GM12878 (cell line): ENCODE measurements at regions not wholly inside any gene's neighbourhood (a gene's known extent, or its start where the extent isn't known, plus 50 kb on each side); places are given as distances from the start of the nearest gene placed in this dataset.

Experiments
- ATAC-seq: fragments of 200-7000 bp; cut with Tn5 transposase; 3 replicates; pipeline ENCODE4 v1.9.1; 2020; ENCODE audit warnings: mild to moderate bottlenecking, moderate library complexity
- BruUV-seq: library from RNA; stranded (reverse); fragments of 400-500 nt; replicated peaks from 2 replicates; lab custom pipeline; 2021; lab: Mats Ljungman, UMichigan
- CTCF ChIA-PET: fragments of 300-600 bp; sonication (Branson Sonifier 250); formaldehyde crosslinking; extraction: SDS; loops from one replicate; lab custom pipeline; 2021; ENCODE audit warnings: inconsistent platforms; lab: Yijun Ruan, JAX
- POLR2A ChIA-PET: fragments of 350-600 bp; formaldehyde crosslinking; extraction: SDS; loops from one replicate; lab custom pipeline; 2021; ENCODE audit warnings: inconsistent platforms; lab: Charles Lee
- RAD21 ChIA-PET: fragments of 300-600 bp; sonication (Branson Sonifier 250); formaldehyde crosslinking; loops from one replicate; lab custom pipeline; 2023; ENCODE audit warnings: antibody characterized with exemption; ENCODE audit not compliant: unreplicated experiment; lab: Charles Lee
- SMC1A ChIA-PET: fragments of 300-600 bp; sonication (Branson Sonifier 250); formaldehyde crosslinking; loops from one replicate; lab custom pipeline; 2023; ENCODE audit not compliant: unreplicated experiment, uncharacterized antibody; lab: Charles Lee
- DNase-seq: peaks from one replicate; pipeline ENCODE4 v3.0.0-alpha.2; 2011; ENCODE audit warnings: low read depth, low spot score
- FAIRE-seq: peaks from 3 replicates; lab custom pipeline; 2011; peaks lifted over from hg19 to GRCh38; lab: Jason Lieb, UNC
- H2AFZ ChIP-seq: 2 replicates; pipeline ENCODE4 v1.6.0; 2011; ENCODE audit warnings: low read depth, low read length, control low read depth; ENCODE audit not compliant: control insufficient read depth
- H3K27ac ChIP-seq: 2 replicates; pipeline ENCODE4 v1.5.1; 2011; ENCODE audit warnings: control low read depth; ENCODE audit not compliant: control insufficient read depth, insufficient read depth
- H3K27me3 ChIP-seq, 2 experiments: replicated peaks in 1 of 2; 2 replicates each; pipeline versions ENCODE4 v1.6.0 to v1.6.1; 2011; ENCODE audit warnings: low read length in 1 of 2; ENCODE audit not compliant: control insufficient read depth in 2 of 2, insufficient read depth in 2 of 2
- H3K36me3 ChIP-seq, 2 experiments: 2 replicates each; pipeline ENCODE4 v1.5.1; 2011; ENCODE audit warnings: low read length in 1 of 2; ENCODE audit not compliant: control insufficient read depth in 2 of 2, insufficient read depth in 2 of 2
- H3K4me1 ChIP-seq: 2 replicates; pipeline ENCODE4 v1.6.1; 2011; ENCODE audit warnings: mild to moderate bottlenecking, low read length, moderate library complexity, mixed read lengths; ENCODE audit not compliant: control insufficient read depth, insufficient read depth
- H3K4me2 ChIP-seq: 2 replicates; pipeline ENCODE4 v1.6.0; 2011; ENCODE audit warnings: control low read depth; ENCODE audit not compliant: control insufficient read depth, insufficient read depth
- H3K4me3 ChIP-seq: fragments of 200-600 bp; sonication (generic); 2 replicates; pipeline ENCODE4 v1.5.1; 2016
- H3K79me2 ChIP-seq: 2 replicates; pipeline ENCODE4 v1.6.0; 2011; ENCODE audit warnings: low read length; ENCODE audit not compliant: control insufficient read depth, insufficient read depth
- H3K9ac ChIP-seq: 2 replicates; pipeline ENCODE4 v1.8.0; 2011; ENCODE audit warnings: low read length, control low read depth, mixed read lengths; ENCODE audit not compliant: control insufficient read depth, insufficient read depth
- H3K9me3 ChIP-seq: replicated peaks from 3 replicates; pipeline ENCODE4 v1.5.1; 2011; ENCODE audit warnings: mild to moderate bottlenecking, low read length; ENCODE audit not compliant: control insufficient read depth, insufficient read depth
- H4K20me1 ChIP-seq: 2 replicates; pipeline ENCODE4 v1.6.0; 2011; ENCODE audit not compliant: control insufficient read depth, insufficient read depth
- CREM ChIP-seq: IDR thresholded peaks from 2 replicates; pipeline ENCODE4 v1.6.1; 2014; ENCODE audit warnings: antibody characterized with exemption, low read depth
- ETV6 ChIP-seq, 2 experiments: fragments of 450-650 bp in 1 of 2; IDR thresholded peaks in 1 of 2; conservative IDR thresholded peaks in 1 of 2; 2 replicates each; pipeline ENCODE4 v1.6.1; 2014; ENCODE audit warnings: antibody characterized with exemption in 1 of 2, borderline replicate concordance in 1 of 2, low read depth in 1 of 2, mild to moderate bottlenecking in 1 of 2, moderate library complexity in 1 of 2
- IKZF2 ChIP-seq, 2 experiments: fragments of 450-650 bp; IDR thresholded peaks; 2 replicates each; pipeline ENCODE4 v1.6.1; 2017; ENCODE audit warnings: mild to moderate bottlenecking in 2 of 2, moderate library complexity in 2 of 2
- KDM1A ChIP-seq: fragments of 200-600 bp; sonication (generic); IDR thresholded peaks from 2 replicates; pipeline ENCODE4 v1.6.1; 2016; ENCODE audit warnings: borderline replicate concordance
- MXI1 ChIP-seq: fragments of 150-350 bp; IDR thresholded peaks from 2 replicates; pipeline ENCODE4 v1.6.1; 2011; ENCODE audit warnings: low read depth, mild to moderate bottlenecking, inconsistent platforms, low read length, improper control_type of control experiment
- NBN ChIP-seq: fragments of 450-650 bp; IDR thresholded peaks from 2 replicates; pipeline ENCODE4 v1.6.1; 2016
- NFYA ChIP-seq: IDR thresholded peaks from 2 replicates; pipeline ENCODE4 v1.6.1; 2011; ENCODE audit warnings: low read depth, mild to moderate bottlenecking, low read length, improper control_type of control experiment, borderline replicate concordance
- PAX8 ChIP-seq: fragments of 450-650 bp; IDR thresholded peaks from 2 replicates; pipeline ENCODE4 v1.6.1; 2017; ENCODE audit warnings: mild to moderate bottlenecking, moderate library complexity
- POLR2AphosphoS2 ChIP-seq: IDR thresholded peaks from 2 replicates; pipeline ENCODE4 v1.6.1; 2011; ENCODE audit warnings: low read depth, mild to moderate bottlenecking, low read length, improper control_type of control experiment, moderate library complexity
- RFX5 ChIP-seq: IDR thresholded peaks from 2 replicates; pipeline ENCODE4 v1.6.1; 2011; ENCODE audit warnings: low read depth, low read length, improper control_type of control experiment
- SIN3A ChIP-seq: IDR thresholded peaks from 2 replicates; pipeline ENCODE4 v1.6.1; 2012; ENCODE audit warnings: low read depth, low read length, improper control_type of control experiment
- YBX1 ChIP-seq: fragments of 450-650 bp; IDR thresholded peaks from 2 replicates; pipeline ENCODE4 v1.6.1; 2016; ENCODE audit warnings: antibody characterized with exemption
- WGBS: methylation state at CpG from one replicate; pipeline ENCODE4 v1.1.6; 2016; ENCODE audit warnings: low lambda C conversion rate; ENCODE audit not compliant: insufficient replicate concordance, insufficient coverage; ENCODE audit errors: missing lambda C conversion rate; 5-methylcytosine and 5-hydroxymethylcytosine counted together
- in situ Hi-C: fragments of 300-500 bp; cut with MboI; formaldehyde crosslinking; loops from 9 replicates; pipeline ENCODE4 v1.14.3; 2018; ENCODE audit warnings: mixed read lengths
- intact Hi-C: fragments of 100-400 bp; cut with micrococcal nuclease; formaldehyde crosslinking; loops from one replicate; pipeline ENCODE4 v1.14.2; 2022; ENCODE audit not compliant: unreplicated experiment
- TF ChIP-seq, protein P1 (sequence below): fragments of 450-650 bp; IDR thresholded peaks from 2 replicates; pipeline ENCODE4 v1.6.1; 2016; ENCODE audit warnings: mild to moderate bottlenecking, moderate library complexity, borderline replicate concordance
- TF ChIP-seq, protein P2 (sequence below): IDR thresholded peaks from 2 replicates; pipeline ENCODE4 v1.6.1; 2012; ENCODE audit warnings: low read depth, low read length, improper control_type of control experiment
- TF ChIP-seq, protein P3 (sequence below): IDR thresholded peaks from 2 replicates; pipeline ENCODE4 v1.6.1; 2011; ENCODE audit warnings: borderline replicate concordance, low read depth, mild to moderate bottlenecking, moderate library complexity, mixed read lengths, low read length; ENCODE audit not compliant: insufficient read depth; ENCODE audit errors: extremely low read length
- TF ChIP-seq, protein P4 (sequence below): fragments of 450-650 bp; IDR thresholded peaks from 2 replicates; pipeline ENCODE4 v1.6.1; 2017; ENCODE audit warnings: antibody characterized with exemption, mild to moderate bottlenecking, moderate library complexity

DNA sequence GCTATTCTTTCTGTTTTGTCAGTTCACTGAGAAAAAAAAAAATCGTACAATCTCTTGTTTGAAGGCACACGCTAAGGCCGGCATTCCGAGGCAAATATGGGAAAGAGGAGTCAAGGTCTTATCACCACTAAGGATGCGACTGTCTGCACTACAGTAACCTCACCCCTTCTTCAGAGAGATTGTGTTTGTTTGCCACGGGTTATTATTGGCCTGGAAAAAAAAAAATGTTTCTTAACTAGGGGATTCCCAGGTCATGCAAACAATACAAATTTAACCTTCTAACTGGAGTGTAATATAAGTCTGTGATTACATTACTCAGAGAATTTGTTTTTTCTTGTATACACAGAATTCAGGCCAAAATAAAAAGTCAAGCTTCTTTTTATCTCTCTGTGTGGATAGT lies 168.3 kb downstream of the TMA16 start:
- peak overlapping the region; percentile 22 for H2AFZ ChIP-seq
- peak; percentile 68 for ATAC-seq
- CTCF ChIA-PET, result interaction anchor here (0.6 to 17.2 kb wide), 11 partner anchors 13 to 136 kb away, joined by 3 to 571 read pairs (median 9); no protein-coding TSS in a partner anchor
- TF ChIP-seq, protein P1, sequence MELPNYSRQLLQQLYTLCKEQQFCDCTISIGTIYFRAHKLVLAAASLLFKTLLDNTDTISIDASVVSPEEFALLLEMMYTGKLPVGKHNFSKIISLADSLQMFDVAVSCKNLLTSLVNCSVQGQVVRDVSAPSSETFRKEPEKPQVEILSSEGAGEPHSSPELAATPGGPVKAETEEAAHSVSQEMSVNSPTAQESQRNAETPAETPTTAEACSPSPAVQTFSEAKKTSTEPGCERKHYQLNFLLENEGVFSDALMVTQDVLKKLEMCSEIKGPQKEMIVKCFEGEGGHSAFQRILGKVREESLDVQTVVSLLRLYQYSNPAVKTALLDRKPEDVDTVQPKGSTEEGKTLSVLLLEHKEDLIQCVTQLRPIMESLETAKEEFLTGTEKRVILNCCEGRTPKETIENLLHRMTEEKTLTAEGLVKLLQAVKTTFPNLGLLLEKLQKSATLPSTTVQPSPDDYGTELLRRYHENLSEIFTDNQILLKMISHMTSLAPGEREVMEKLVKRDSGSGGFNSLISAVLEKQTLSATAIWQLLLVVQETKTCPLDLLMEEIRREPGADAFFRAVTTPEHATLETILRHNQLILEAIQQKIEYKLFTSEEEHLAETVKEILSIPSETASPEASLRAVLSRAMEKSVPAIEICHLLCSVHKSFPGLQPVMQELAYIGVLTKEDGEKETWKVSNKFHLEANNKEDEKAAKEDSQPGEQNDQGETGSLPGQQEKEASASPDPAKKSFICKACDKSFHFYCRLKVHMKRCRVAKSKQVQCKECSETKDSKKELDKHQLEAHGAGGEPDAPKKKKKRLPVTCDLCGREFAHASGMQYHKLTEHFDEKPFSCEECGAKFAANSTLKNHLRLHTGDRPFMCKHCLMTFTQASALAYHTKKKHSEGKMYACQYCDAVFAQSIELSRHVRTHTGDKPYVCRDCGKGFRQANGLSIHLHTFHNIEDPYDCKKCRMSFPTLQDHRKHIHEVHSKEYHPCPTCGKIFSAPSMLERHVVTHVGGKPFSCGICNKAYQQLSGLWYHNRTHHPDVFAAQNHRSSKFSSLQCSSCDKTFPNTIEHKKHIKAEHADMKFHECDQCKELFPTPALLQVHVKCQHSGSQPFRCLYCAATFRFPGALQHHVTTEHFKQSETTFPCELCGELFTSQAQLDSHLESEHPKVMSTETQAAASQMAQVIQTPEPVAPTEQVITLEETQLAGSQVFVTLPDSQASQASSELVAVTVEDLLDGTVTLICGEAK, result no peak
- TF ChIP-seq ETV6 (conservative IDR thresholded peaks at IDR 0.05 in 1 of 2, IDR thresholded peaks at IDR 0.05 in 1 of 2; ENCODE audit: borderline replicate concordance in 1 of 2, low read depth in 1 of 2) (no peak), CREM (no peak), IKZF2 (IDR thresholded peaks at IDR 0.05) (peak; percentile 31 to 37; a peak in 2 of 4 replicates), PAX8 (no peak), NFYA (no peak), MXI1 (no peak), RFX5 (no peak), SIN3A (no peak), NBN (no peak), YBX1 (no peak), KDM1A (no peak), POLR2AphosphoS2 (no peak)
- TF ChIP-seq, protein P2, sequence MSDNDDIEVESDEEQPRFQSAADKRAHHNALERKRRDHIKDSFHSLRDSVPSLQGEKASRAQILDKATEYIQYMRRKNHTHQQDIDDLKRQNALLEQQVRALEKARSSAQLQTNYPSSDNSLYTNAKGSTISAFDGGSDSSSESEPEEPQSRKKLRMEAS, result no peak
- TF ChIP-seq, protein P3, sequence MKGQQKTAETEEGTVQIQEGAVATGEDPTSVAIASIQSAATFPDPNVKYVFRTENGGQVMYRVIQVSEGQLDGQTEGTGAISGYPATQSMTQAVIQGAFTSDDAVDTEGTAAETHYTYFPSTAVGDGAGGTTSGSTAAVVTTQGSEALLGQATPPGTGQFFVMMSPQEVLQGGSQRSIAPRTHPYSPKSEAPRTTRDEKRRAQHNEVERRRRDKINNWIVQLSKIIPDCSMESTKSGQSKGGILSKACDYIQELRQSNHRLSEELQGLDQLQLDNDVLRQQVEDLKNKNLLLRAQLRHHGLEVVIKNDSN, result no peak
- TF ChIP-seq, protein P4, sequence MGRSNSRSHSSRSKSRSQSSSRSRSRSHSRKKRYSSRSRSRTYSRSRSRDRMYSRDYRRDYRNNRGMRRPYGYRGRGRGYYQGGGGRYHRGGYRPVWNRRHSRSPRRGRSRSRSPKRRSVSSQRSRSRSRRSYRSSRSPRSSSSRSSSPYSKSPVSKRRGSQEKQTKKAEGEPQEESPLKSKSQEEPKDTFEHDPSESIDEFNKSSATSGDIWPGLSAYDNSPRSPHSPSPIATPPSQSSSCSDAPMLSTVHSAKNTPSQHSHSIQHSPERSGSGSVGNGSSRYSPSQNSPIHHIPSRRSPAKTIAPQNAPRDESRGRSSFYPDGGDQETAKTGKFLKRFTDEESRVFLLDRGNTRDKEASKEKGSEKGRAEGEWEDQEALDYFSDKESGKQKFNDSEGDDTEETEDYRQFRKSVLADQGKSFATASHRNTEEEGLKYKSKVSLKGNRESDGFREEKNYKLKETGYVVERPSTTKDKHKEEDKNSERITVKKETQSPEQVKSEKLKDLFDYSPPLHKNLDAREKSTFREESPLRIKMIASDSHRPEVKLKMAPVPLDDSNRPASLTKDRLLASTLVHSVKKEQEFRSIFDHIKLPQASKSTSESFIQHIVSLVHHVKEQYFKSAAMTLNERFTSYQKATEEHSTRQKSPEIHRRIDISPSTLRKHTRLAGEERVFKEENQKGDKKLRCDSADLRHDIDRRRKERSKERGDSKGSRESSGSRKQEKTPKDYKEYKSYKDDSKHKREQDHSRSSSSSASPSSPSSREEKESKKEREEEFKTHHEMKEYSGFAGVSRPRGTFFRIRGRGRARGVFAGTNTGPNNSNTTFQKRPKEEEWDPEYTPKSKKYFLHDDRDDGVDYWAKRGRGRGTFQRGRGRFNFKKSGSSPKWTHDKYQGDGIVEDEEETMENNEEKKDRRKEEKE, result no peak

More for the DNA sequence above, 168.3 kb downstream of the TMA16 start:
- peak overlapping the region; percentile 70 for H3K27ac ChIP-seq
- intact Hi-C loops (loop anchor here (2.0 kb wide), 1 partner anchor 38 kb away; no protein-coding TSS in a partner anchor), in situ Hi-C loops (loop anchor here (5.0 kb wide), 1 partner anchor 70 kb away; no protein-coding TSS in a partner anchor)
- WGBS, result 2% methylated on average over 6 of the region's 6 CpGs
- no peaks in the 10 kb centered on the region for H3K36me3 ChIP-seq
- H3K4me2 ChIP-seq, result peak overlapping the region; percentile 62
- SMC1A ChIA-PET, result interaction anchor here (0.6 to 25.0 kb wide), 17 partner anchors 9 to 169 kb away, joined by 3 to 727 read pairs (median 5); no protein-coding TSS in a partner anchor
- H3K9ac ChIP-seq, result peak overlapping the region; percentile 41
- no peaks in the 10 kb centered on the region for H3K27me3 ChIP-seq
- RAD21 ChIA-PET, result interaction anchor here (1.0 to 8.2 kb wide), 15 partner anchors 11 to 115 kb away, joined by 3 to 133 read pairs (median 11); no protein-coding TSS in a partner anchor
- no peaks in the 10 kb centered on the region for H4K20me1 ChIP-seq
- FAIRE-seq (no peak), DNase-seq (no peak)
- no TSS peak for BruUV-seq
- H3K4me1 ChIP-seq, result peaks cover 39% of the 10 kb centered on the region
- 0 out of 2 replicates have a peak overlapping the region, but pooled peaks have one; percentile 13 for H3K4me3 ChIP-seq
- no peaks in the 10 kb centered on the region; the same call in 2 of the 3 replicates for H3K9me3 ChIP-seq
- no peaks in the 10 kb centered on the region for H3K79me2 ChIP-seq
- POLR2A ChIA-PET, result interaction anchor here (0.7 to 1.3 kb wide), 4 partner anchors 11 to 492 kb away, joined by 3 to 15 read pairs (median 3); no protein-coding TSS in a partner anchor
